ENCODE measurements at regions not wholly inside any gene's neighbourhood (a gene's known extent, or its start where the extent isn't known, plus 50 kb on each side); places are given as distances from the start of the nearest gene placed in this dataset.
"Not testable (repeated sequence)": the region's sequence is repeated elsewhere in the genome, so short reads cannot be mapped to it uniquely, and the experiment has no call there.

GRCh38 chr4:159410076-159410777, 307.3 kb downstream of the RAPGEF2 start:
- intact Hi-C loops (cut with DNase I): no loop called here

GRCh38 chr4:159410891-159411290, 308.0 kb downstream of the RAPGEF2 start:
- intact Hi-C loops (cut with DNase I): no loop called here
- DNase-seq: no peak

More at GRCh38 chr4:159410076-159410777, 307.3 kb downstream of the RAPGEF2 start:
- DNase-seq: no peak

GRCh38 chr4:159413306-159413943, 310.5 kb downstream of the RAPGEF2 start:
- intact Hi-C loops (cut with DNase I): no loop called here
- DNase-seq: no peak

DNA sequence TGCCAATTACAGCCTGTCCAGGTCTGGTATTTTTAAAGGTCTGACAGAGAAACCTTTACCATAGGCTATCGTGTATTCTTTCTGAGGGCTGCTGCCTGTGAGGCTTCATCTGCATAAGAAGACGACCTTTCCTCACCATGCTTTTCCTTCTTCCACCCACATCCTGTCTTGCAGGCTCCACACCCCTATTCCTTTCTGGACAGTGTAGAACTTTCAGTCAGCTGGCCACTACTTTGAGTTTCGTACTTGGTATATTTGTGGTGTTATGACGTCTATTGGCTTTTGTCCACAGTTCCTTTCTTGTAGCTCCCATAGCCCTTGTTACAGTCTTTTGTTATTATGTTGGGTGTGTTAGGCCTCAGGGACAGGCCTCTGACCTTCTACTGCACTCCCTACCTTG, 311.4 kb downstream of the RAPGEF2 start:
- intact Hi-C loops (cut with DNase I): no loop called here
- no peak for DNase-seq

- DNase-seq: no peak
- intact Hi-C loops (cut with DNase I): no loop called here
Measured at GRCh38 chr4:159416073-159416472, 313.2 kb downstream of the RAPGEF2 start.

DNA sequence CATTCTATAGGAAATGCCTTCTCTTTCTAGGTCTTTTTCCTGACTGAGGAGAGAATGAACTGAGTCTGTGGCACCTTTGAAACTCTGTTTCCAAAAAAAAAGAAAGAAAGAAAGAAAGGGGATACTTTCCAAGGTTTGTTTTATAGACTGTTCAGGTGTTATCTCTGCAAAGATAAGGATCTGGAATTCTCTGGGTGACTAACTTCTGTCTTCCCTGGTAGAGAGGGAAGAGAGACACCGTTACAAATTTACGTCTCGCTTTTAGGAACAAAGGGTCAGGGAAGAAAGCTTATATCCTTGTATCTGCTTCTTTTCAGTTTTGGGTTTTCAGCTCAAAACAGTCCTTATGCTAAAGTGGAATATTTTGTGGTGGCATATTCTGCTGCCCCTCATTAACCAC, 314.1 kb downstream of the RAPGEF2 start:
- no peak for DNase-seq
- intact Hi-C loops (cut with DNase I): no loop called here

GRCh38 chr4:159420162-159421057, 317.5 kb downstream of the RAPGEF2 start:
- intact Hi-C loops (cut with DNase I): no loop called here
- DNase-seq: no peak

DNA sequence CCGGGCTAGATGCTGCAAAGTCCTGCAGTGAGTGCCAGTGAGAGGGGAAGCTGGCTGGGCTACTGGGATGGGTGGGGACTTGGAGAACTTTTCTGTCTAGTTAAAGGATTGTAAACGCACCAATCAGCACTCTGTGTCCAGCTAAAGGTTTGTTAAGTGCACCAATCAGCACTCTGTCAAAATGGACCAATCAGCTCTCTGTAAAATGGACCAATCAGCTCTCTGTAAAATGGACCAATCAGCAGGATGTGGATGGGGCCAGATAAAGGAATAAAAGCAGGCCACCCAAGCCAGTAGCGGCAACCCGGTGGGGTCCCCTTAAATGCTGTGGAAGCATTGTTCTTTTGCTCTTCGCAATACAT, 318.2 kb downstream of the RAPGEF2 start:
- intact Hi-C loops (cut with DNase I); DNase-seq: not testable (repeated sequence)

- intact Hi-C loops (cut with DNase I): no loop called here
- DNase-seq: no peak
Measured at GRCh38 chr4:159422019-159422418, 319.1 kb downstream of the RAPGEF2 start.

DNA sequence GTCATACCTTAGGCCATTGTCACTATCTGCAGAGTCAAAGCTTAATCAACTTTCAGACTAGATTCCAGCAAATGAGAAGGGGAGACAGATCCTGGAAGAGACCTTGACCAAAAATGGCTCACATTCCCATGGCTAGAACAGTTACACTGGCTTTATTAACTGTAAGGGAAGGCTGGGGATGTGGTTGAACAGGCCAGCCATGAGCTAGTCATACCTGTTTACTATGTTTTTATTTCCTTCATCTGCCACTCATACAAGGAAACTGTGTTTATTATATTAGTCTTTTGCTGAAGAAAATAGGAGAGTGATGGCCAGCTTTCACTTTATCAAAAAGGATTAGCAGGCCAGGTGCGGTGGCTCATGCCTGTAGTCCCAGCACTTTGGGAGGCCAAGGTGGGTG, 319.7 kb downstream of the RAPGEF2 start:
- DNase-seq: no peak
- intact Hi-C loops (cut with DNase I): no loop called here

GRCh38 chr4:159425737-159426305, 322.9 kb downstream of the RAPGEF2 start:
- no peak for DNase-seq
- intact Hi-C loops (cut with DNase I): no loop called here

DNA sequence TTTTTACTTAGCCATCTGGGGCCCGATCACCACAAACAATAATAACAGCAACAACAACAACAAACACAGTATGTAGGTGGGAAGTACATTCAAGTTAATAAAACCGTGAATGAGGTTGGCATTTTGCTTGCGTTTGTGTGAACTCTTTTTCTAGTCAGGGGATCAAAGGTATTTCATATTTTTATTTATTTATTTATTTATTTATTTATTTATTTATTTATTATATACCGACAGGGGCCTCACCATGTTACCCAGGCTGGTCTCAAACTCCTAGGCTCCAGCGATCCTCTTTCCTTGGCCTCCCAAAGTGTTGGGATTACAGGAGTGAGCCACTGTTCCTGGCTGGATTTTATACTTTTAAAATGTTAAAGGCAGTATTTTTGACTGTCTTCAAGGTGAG, 325.4 kb downstream of the RAPGEF2 start:
- intact Hi-C loops (cut with DNase I): no loop called here
- no peak for DNase-seq

DNA sequence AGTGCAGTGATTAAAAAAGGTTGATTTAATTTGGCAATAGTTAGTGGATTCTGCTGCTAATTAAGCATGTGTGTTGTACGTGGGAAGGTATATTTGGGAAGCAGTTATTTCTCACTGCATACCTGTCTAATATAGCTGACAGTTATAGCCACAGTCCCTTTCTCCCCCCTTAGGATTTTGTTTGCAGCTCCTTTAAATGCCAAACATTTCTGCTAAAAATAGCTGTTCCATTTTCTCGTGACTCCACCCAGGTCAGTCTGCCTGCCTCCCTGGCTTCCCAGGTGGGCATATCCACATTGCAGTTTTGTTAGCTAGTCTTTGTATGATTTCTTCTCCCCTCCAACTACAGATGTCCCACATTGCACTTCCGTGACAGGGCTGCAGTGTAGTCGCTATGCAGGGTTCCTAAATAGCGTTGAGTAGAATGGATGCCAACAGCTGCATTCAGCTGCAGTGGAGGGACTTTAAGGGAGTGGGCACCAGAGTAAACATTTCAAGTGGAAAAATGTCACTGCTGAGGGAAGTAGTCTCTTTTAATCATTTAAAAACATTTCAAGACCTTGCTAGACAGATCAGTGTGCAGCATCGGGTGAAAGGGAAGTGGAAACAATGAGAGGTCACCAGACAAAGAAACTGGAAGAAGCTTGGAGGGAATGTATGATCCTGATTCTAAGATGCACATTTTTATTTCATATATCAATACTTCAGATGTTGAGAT, 326.3 kb downstream of the RAPGEF2 start:
- intact Hi-C loops (cut with DNase I): no loop called here
- DNase-seq: no peak

GRCh38 chr4:159429693-159430035, 326.8 kb downstream of the RAPGEF2 start:
- no peak for DNase-seq
- intact Hi-C loops (cut with DNase I): no loop called here

- DNase-seq: no peak
- intact Hi-C loops (cut with DNase I): no loop called here
Measured at GRCh38 chr4:159430896-159431295, 328.0 kb downstream of the RAPGEF2 start.

DNA sequence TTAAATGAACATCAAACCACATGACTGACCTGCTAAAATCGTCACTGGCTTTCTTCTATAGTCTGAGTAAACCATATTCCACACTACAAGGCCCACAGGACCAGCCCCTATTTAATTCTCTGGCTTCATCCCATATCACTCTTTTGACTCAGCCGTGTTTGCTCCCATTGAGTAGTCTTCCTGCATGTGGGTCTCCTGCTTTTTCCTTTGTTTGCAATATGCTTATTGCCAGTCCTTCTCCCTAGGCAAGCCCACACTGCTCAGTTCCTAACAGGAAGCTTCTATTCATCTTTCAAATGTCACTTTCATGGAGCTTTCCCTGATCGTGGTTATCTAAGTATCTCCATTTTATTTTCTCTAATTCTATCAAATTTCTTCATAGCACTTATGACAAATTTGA, 329.6 kb downstream of the RAPGEF2 start:
- intact Hi-C loops (cut with DNase I): no loop called here
- no peak for DNase-seq

- no peak for DNase-seq
- intact Hi-C loops (cut with DNase I): no loop called here
Measured at GRCh38 chr4:159433337-159433736, 330.5 kb downstream of the RAPGEF2 start.

DNA sequence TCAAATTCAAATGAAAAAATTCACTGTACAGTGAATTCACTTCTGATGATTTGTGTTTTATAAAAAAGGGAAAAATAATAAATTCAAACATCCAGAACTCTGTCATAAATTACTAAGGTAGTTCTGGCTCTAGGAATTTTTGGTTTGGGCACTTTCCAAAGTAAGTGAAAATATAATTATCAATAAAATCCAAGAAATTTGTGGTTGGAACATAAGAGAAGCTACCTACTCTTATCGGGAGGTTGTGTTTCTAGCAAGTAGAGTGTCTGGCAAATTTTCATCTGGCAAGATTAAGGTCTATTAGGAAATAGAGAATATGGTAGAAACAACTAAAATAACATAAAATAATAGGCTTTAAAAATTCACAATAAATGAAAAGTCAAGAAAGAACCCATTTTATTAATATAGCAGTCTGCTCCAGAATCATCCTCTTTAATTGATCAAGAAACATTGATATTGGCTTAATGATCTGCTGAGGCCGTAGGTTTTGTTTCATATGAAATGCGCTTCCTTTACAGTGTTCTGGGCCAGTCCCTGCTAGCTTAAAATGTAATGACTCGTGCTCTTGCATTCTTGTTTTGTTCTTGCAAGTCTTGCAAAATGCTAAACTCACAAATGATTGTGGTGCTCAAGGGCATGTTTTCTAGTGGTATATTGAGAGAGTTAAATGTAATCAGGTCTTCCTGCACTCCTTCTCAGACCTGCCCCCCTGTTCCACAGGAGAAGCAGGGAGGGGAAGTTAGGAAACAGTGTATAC, 331.4 kb downstream of the RAPGEF2 start:
- intact Hi-C loops (cut with DNase I): no loop called here
- DNase-seq: no peak

GRCh38 chr4:159434871-159435241, 332.0 kb downstream of the RAPGEF2 start:
- intact Hi-C loops (cut with DNase I): no loop called here
- DNase-seq: no peak
